Ascending aorta (tissue), 2 donors: ENCODE measurements at regions not wholly inside any gene's neighbourhood (a gene's known extent, or its start where the extent isn't known, plus 50 kb on each side); places are given as distances from the start of the nearest gene placed in this dataset.

Source experiments
- DNase-seq, 2 donors: peaks; one replicate each; pipeline ENCODE4 v3.0.0-alpha.2; 2019; ENCODE audit warnings: low spot score in 2 of 2
- H3K27ac ChIP-seq, 2 donors: fragments of 200-600 bp; sonication (generic); one replicate each; pipeline ENCODE4 v1.5.1; 2016 to 2017; ENCODE audit warnings: mild to moderate bottlenecking in 1 of 2
- H3K27me3 ChIP-seq: fragments of 200-600 bp; sonication (generic); one replicate; pipeline ENCODE4 v1.5.1; 2017
- H3K36me3 ChIP-seq, 2 donors: fragments of 200-600 bp; sonication (generic); one replicate each; pipeline ENCODE4 v1.5.1; 2016
- H3K4me1 ChIP-seq, 2 donors: fragments of 200-600 bp; sonication (generic); one replicate each; pipeline ENCODE4 v1.5.1; 2016 to 2017; ENCODE audit warnings: mild to moderate bottlenecking in 1 of 2
- H3K4me3 ChIP-seq, 2 donors: fragments of 200-600 bp; sonication (generic); one replicate each; pipeline ENCODE4 v1.5.1; 2016 to 2017; ENCODE audit warnings: mild to moderate bottlenecking in 1 of 2
- H3K9me3 ChIP-seq, 2 donors: fragments of 200-600 bp; sonication (generic); one replicate each; pipeline ENCODE4 v1.5.1; 2016
- intact Hi-C: fragments of 100-400 bp; cut with DNase I; formaldehyde crosslinking; loops from one replicate; pipeline ENCODE4 v1.15.1; 2023
- TF ChIP-seq, protein P1 (sequence below), 3 experiments: fragments of 200-600 bp in 2 of 3; fragments of 450-650 bp in 1 of 3; sonication (generic) in 2 of 3; IDR thresholded peaks; one replicate each; pipeline ENCODE4 v1.5.1; 2016 to 2019; ENCODE audit warnings: antibody characterized with exemption in 3 of 3, mild to moderate bottlenecking in 1 of 3, moderate library complexity in 1 of 3

- Histone ChIP-seq H3K27me3 (no peaks in the 10 kb centered on the region), H3K27ac (no peak overlapping the region), H3K4me1 (no peaks in the 10 kb centered on the region), H3K36me3 (no peaks in the 10 kb centered on the region), H3K4me3 (no peak overlapping the region), H3K9me3 (no peaks in the 10 kb centered on the region)
- intact Hi-C loops, result no loop called here
- TF ChIP-seq, protein P1, sequence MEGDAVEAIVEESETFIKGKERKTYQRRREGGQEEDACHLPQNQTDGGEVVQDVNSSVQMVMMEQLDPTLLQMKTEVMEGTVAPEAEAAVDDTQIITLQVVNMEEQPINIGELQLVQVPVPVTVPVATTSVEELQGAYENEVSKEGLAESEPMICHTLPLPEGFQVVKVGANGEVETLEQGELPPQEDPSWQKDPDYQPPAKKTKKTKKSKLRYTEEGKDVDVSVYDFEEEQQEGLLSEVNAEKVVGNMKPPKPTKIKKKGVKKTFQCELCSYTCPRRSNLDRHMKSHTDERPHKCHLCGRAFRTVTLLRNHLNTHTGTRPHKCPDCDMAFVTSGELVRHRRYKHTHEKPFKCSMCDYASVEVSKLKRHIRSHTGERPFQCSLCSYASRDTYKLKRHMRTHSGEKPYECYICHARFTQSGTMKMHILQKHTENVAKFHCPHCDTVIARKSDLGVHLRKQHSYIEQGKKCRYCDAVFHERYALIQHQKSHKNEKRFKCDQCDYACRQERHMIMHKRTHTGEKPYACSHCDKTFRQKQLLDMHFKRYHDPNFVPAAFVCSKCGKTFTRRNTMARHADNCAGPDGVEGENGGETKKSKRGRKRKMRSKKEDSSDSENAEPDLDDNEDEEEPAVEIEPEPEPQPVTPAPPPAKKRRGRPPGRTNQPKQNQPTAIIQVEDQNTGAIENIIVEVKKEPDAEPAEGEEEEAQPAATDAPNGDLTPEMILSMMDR (IDR thresholded peaks at IDR 0.05), result no peak
- DNase-seq, result no peak
These were observed 422.9 kb downstream of the DTWD2 start for GRCh38 chr5:118565335-118565971.

- intact Hi-C loops, result no loop called here
- H3K27ac ChIP-seq, result no peak overlapping the region
- TF ChIP-seq, protein P1 (IDR thresholded peaks at IDR 0.05), result no peak
- DNase-seq, result no peak
- H3K36me3 ChIP-seq, result no peaks in the 10 kb centered on the region
- no peaks in the 10 kb centered on the region for H3K27me3 ChIP-seq
- H3K4me3 ChIP-seq, result no peak overlapping the region
- no peaks in the 10 kb centered on the region for H3K4me1 ChIP-seq
- H3K9me3 ChIP-seq, result no peaks in the 10 kb centered on the region
These were observed 426.4 kb downstream of the DTWD2 start for GRCh38 chr5:118561971-118562370.

DNA sequence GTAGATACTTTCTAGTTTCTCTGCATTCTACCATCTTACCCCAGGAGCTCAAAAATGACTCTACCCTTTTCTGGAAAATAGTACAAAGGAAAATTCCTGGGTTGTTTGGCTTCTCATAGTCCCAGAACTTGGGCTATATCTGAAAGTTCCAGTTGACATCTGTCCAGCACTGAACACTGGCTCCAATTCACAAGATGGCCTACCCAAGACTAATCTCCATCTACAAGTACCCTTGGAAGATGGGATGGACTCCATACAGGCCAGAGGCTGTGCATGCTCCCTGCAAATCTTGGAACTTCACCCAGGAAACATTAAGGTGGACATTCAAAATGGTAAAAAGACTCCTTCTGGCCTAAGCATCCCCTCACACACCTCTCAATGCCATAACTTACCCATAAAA, 427.1 kb downstream of the DTWD2 start:
- Histone ChIP-seq H3K4me1 (no peaks in the 10 kb centered on the region), H3K27me3 (no peaks in the 10 kb centered on the region), H3K4me3 (no peak overlapping the region), H3K27ac (no peak overlapping the region), H3K36me3 (no peaks in the 10 kb centered on the region), H3K9me3 (no peaks in the 10 kb centered on the region)
- intact Hi-C loops, result no loop called here
- no peak for DNase-seq
- TF ChIP-seq, protein P1 (IDR thresholded peaks at IDR 0.05), result no peak

- no peak for DNase-seq
- TF ChIP-seq, protein P1 (IDR thresholded peaks at IDR 0.05), result no peak
These were observed 429.5 kb downstream of the DTWD2 start for GRCh38 chr5:118558871-118559270.

GRCh38 chr5:118557251-118557661, 431.1 kb downstream of the DTWD2 start:
- Histone ChIP-seq H3K9me3 (no peaks in the 10 kb centered on the region), H3K36me3 (no peaks in the 10 kb centered on the region), H3K27me3 (no peaks in the 10 kb centered on the region), H3K4me1 (peaks cover 0 to 5% of the 10 kb centered on the region in 2 donors), H3K4me3 (no peak overlapping the region), H3K27ac (no peak overlapping the region)
- intact Hi-C loops, result no loop called here
- TF ChIP-seq, protein P1 (IDR thresholded peaks at IDR 0.05), result no peak
- no peak for DNase-seq

More at GRCh38 chr5:118558871-118559270, 429.5 kb downstream of the DTWD2 start:
- Histone ChIP-seq H3K27me3 (no peaks in the 10 kb centered on the region), H3K4me3 (no peak overlapping the region), H3K36me3 (no peaks in the 10 kb centered on the region), H3K4me1 (peaks cover 0 to 5% of the 10 kb centered on the region in 2 donors), H3K27ac (no peak overlapping the region), H3K9me3 (no peaks in the 10 kb centered on the region)
- intact Hi-C loops, result no loop called here

GRCh38 chr5:118556792-118557191, 431.6 kb downstream of the DTWD2 start:
- Histone ChIP-seq H3K4me3 (no peak overlapping the region), H3K27me3 (no peaks in the 10 kb centered on the region), H3K36me3 (no peaks in the 10 kb centered on the region), H3K4me1 (peaks cover 0 to 5% of the 10 kb centered on the region in 2 donors), H3K27ac (no peak overlapping the region), H3K9me3 (no peaks in the 10 kb centered on the region)
- DNase-seq, result no peak
- TF ChIP-seq, protein P1 (IDR thresholded peaks at IDR 0.05), result no peak
- intact Hi-C loops, result no loop called here
